GOT3 (cell line): ENCODE measurements at regions not wholly inside any gene's neighbourhood (a gene's known extent, or its start where the extent isn't known, plus 50 kb on each side); places are given as distances from the start of the nearest gene placed in this dataset.
"Not testable (repeated sequence)": the region's sequence is repeated elsewhere in the genome, so short reads cannot be mapped to it uniquely, and the experiment has no call there.

Experiments
- DNase-seq: peaks from one replicate; lab custom pipeline; 2025; ENCODE audit warnings: mixed read lengths; lab: John Stamatoyannopoulos, UW

DNA sequence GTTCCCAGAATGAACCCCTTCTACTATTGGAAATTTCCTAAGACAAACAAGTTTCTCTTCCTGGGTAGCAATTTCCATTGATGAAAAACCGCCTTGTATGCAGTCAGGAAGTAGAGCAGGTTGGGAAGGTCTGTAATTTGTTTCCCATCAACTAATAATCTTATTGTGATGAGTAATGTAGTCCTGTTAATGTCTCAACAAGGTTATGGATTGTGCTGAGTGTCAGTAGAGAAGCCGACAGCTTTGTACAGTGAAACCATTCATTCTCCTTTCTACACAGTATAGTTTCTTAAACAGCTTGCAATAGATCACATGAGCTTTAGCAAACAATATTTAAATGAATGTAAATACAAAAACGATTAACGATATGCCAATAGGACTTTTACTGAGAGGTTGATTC is 355.4 kb upstream of the WWC1 start:
- no peak for DNase-seq

DNA sequence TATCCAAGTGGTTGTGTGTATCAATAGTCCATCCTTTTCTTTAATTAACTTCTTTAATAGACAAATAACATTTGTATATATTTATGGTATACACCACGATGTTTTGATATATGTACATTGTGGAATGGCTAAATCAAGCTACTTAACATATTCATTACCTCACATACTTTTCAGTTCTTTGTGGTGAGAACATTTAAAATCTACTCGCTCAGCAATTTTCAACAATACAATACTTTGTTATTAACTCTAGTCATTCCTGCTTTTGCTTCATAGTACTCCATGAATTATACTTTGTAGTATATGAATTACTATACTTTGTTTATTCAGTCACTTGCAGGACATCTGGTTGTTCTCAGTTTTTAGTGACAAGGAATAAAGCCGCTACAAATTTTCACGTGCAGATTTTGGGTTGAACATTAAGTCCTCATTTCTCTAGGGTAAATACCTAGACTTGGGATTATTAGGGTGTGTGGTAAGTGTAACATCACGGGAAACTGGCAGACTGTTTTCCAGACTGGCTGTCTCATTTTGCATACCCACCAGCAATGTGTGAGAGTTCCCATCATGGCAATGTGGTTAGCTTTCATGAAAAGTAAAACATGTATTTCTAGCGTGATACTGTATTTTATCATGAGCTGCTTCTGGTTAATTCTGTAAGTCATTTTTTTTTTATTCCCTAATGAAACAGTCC is 354.4 kb upstream of the WWC1 start:
- no peak for DNase-seq

DNA sequence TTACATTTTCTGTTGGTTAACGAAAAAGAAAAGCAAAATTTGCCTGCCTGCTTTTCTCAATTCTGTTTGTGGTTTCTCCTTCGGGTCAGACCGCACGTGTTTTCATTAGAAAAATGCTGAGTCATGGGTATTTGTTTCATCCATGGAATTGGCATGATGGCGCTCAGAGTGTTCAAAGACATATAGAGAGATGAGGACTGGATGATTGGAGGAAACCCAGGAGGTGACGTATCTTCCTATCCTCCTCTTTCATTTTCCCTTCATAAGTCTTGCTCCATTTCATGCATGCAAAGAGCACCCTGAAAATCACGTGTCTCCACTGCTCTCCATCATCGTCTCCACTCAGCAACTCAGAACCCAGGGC is 353.8 kb upstream of the WWC1 start:
- no peak for DNase-seq

DNA sequence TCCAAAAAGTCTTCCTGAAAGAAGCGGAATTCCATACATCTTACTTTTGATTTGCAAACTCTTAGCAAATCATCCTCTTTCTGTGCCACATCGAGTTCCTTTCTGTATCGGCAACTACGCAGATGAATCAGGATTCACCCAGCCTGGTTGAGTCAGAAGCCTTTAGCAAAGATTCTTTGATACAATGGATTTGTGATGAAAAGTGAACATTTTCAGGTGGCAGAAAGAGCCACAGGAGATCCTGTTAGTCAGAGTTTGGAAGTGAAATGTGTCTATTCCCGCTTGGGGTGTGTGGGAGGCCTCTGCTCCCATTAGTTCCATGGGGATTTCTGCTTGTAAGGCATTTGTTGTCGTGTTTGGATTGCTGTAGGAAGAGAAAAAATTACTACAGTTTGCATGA is 351.8 kb upstream of the WWC1 start:
- DNase-seq = no peak

DNA sequence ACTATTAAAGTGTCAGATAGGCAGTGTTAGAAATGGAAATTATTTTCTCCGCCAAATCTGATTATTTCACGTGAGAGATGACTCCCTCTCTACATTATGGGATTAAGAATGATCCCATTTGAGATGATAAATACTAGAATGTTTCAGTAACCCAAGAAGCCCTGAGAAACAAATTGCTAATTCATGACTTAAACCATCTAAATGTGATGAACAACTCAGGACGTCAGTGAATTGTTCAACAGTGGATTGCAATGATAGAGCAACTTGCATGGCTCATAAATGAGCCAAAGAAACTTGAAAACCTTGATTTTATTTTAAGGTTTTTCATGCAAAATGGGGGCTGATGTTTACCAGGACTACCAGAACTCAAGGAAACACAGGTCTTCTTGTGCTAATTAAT is 350.5 kb upstream of the WWC1 start:
- DNase-seq = no peak

DNA sequence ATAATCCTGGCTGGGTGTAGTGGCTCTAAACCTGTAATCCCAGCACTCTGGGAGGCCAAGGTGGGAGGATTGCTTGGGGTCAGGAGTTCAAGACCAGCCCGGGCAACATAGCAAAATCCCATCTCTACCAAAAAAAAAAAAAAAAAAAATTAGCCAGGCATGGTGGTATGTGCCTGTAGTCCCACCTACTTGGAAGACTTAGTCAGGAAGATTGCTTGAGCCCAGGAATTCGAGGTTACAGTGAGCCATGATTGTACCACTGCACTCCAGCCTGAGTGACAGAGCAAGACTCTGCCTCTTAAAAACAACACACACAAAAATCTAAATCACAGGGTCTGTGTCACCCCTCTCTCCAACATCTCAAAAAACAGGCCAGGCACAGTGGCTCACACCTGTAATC is 349.9 kb upstream of the WWC1 start:
- not testable (repeated sequence) for DNase-seq

DNA sequence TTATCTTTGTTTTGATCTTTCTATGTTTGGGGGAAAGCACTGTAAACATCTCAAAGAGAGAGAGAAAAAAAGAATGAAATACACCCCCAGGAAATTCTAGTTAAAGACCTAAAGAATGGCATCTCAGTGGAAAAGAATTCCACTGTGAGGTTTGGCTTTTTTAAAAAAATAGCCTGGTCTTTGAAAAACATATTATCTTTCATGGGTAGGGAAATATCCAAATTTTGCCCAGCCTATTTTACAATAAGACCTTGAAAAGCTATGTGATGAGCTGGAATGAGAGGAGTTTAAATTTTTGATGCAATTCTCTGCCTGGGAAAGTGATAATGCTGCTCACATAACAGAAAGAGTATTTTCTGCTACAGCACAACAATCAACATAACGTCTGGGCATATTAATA is 348.1 kb upstream of the WWC1 start:
- no peak for DNase-seq

DNA sequence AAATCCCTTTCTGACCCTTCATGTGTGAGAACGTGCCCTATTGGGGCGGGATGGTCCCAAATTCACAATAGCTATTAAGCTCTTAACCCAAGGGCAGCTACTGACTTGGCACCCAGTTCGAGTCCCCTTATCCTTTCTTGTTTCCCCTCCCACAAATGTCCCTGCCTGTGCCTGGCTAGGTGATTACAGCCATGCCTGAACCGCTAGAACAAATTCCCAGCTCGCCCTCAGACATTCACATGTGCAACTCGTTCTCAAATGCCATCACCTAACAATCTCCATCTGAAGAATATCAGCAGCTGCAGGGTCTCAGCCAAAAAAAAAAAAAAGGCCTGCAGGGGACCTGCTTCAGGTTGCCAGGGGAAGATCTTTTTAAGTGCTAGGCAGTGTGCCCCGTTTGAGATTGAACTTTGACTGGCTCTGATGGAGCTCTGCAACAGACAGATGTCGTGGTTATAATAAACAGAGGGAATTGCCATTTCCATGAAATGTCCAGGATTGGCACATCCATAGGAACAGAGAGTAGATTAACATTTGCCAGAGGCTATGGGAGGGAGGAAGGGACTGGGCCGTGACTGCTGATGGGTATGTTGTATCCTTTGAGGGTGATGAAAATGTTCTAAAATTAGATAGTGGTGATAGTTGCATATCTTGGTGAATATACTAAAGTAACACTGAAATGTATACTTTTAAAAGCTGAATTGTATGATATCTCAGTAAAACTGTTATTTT is 347.2 kb upstream of the WWC1 start:
- no peak for DNase-seq

DNA sequence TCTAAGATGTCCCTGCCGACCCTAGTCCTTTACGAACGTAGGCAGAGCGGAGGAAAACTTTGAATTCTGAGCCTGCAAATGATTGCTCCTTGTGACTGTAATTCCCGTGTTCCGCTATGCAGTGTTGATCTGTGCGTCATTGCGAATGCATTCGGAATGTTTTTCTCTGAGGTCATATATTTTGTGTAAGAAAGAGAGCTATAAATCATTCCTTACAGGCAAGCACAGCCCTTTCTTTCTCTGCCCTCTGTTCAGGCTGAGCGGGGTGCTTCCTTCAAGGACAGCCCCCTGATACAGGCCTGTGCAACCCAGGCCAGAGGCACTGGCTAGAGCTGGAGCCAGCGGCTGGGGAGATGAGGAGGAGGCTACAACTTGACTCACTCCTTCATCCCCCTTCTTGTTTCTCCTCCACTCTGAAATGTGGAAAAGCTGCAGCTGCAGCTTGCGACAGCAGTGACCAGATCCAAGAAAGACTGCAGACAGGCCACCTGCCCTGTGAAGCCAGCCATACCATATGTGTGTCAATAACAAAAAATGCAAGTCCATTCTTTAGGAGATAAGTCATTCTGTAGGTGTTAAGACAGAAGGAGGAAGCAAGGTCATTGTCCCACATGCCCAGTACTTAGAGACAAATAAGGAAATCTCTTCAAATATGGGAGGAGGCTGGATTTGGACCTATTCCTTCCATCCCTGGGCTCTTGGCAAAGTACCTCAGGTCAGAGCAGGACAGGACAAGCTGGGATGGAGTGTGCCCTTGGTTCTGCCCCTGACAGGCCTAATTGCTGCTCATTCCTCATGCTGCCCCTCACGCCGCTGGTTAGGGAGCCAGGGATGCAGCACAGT is 345.7 kb upstream of the WWC1 start:
- DNase-seq = peak; percentile 67

DNA sequence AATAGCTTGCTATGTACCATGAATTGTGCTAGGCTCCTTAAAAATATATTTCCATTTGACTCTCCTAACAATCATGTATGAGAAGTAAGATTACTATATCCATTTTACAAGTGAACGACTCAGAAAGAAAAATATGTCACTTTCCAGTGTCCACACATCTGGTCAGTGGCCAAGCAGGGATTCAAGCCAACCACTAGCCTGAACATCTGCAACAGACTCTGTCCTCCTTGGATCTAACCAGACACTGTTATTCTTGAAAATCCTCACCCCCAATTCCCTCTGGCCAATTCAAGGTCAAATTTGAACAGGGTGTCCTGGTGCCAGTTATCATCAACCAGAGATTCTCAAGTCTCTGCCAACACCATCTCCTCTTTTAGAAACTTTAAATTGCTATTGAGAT is 344.1 kb upstream of the WWC1 start:
- no peak for DNase-seq

DNA sequence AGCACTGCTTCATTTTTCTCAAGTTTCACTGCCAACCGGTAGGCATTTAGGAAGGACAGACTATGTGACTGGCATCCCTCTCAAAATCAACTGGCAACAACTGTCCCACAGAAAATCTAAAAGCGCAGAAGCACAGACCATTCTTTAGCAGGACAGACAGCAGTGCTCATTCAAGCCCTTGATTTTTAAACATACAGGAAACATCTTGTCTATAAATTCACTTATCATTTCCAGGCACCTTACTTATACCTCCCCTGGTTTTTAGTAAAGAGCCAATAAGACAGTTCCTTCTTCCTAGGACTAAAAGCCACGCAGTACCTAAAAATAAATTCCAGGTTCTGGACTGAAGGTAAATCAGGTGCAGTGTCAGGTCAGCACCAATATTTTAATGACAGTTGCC is 343.2 kb upstream of the WWC1 start:
- no peak for DNase-seq

DNA sequence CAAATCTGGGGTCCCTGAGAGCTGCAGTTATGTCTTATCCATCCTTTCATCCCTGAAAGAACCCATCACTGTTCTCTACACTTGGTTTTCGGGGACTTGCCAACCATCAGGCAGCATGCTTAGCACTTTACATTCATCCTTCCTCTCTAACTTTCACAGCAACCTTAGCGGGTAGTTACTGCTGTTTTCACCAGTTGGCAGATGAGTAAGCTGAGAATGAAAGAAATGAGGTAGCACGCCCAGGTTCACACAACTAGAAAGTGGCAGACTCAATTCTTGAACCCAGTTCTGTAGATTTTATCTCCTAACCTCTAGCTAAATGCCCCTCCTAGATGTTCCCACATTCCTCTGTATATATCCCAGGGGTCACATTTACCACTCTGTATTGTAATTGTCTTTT is 342.0 kb upstream of the WWC1 start:
- no peak for DNase-seq

DNA sequence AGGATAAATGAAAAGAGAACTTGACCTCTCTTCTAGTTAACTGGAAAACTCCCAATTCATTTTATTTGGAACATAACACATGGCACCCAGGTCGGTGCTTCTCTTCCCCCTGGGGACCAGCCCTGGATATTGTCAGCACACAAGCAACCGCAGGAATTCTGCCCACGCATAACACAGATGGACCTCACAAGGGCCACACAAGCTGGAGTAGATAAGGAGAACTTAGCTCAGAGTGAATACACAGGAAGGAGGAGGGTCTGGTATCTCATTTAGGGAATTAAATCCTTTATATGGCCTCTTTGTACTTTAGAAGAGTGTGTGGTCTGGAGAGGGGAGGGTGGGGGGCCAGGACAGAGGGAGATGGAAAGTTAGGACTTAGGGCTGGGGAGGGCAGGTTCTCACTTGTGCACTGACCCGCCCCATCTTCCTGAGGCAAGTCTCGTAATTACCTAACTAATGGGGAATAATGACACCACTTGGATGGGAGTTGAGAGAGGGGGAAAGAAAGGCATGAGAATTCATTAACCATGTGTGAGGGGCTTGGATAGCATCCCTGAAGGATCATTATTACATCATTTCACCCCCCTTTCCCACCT is 341.2 kb upstream of the WWC1 start:
- DNase-seq = no peak

DNA sequence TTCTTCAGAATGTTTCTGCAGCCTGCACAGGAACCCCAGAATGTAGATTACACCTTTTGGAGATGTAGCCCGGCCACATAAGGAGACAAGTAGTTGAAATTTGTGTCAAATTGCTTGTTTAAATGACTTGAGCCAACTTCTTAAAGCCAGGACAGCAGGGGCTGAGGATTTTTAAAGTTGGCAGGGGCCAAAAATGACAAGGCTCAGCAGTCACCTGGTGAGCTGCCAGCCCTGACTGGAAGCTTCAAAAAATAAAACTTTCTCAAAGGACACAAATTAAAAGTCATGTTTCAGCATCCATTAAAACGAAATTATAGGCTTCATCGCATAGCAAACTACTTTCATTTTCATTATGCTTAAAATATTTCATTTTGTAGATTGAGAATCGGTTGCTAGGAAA is 340.3 kb upstream of the WWC1 start:
- no peak for DNase-seq

DNA sequence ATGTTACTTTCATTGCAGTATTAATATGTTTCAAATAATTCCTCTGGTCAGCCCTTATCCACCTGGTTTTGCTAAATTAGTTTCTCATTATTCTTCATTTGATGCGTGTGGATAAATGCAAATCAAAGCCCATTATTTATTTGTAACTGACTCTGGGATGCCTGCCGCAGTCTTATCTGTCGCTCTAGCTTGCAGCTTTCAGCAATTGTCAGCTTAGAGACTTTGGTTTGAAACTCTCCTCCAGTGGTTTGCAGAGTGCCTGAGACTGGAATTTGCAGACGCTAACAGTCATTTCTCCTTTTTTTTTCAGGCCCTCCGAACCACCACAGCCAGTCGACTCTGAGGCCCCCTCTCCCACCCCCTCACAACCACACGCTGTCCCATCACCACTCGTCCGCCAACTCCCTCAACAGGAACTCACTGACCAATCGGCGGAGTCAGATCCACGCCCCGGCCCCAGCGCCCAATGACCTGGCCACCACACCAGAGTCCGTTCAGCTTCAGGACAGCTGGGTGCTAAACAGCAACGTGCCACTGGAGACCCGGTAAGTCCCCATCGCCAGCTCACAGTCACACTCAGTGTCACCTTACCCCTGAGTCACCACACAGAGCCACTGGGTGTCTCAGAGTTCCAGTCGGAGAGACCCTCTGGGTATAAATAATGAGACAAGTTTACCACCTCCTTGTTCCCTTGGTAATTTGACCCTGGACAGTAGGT is 339.0 kb upstream of the WWC1 start:
- no peak for DNase-seq

DNA sequence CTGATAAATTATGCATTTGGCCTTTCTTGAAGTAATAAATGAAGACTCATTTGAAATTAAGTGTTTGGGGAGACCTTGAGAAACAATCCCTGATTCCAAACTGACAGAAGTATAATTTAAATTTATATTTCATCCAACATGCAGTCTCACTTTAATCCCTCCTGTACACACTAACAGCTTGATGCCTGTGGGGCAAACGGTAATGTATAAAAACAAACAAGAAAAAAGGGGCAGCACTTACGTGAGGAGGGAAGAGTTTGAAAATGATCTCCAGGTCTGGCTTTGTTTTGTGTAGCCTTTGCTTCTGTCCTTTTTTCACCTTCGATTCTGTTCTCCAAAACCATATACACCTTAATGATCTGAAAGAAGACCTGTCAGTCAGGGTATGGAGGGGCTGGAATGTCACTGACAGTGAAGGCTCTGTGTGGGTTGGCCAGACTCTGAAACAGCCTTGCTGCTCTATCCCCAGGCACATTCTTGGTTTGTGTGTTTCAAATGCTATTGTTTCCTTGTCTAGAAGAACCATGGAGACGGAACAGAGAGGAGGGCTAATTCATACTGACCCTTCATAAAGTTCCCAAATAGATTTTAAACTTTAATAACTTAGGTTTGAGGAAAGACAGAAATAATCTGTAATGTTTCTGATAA is 338.2 kb upstream of the WWC1 start:
- no peak for DNase-seq

DNA sequence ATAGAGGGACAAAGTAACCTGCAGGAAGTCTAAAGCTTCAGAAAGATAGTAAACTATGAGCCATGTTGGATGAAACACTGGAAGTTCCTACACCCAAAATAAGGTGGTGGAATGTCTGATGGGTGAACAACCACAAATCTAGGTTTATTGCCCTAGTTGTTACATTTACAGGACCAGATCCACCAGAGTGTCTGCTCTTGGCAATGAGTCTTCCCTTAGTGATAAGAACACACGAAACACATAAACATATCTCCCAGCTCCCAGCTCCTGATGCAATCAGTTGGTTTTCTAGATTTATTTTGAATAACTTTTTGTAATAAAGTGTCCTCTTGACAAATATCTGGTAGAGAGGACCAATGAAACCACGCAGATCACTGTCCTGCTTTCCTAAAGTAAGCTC is 329.7 kb upstream of the WWC1 start:
- no peak for DNase-seq

DNA sequence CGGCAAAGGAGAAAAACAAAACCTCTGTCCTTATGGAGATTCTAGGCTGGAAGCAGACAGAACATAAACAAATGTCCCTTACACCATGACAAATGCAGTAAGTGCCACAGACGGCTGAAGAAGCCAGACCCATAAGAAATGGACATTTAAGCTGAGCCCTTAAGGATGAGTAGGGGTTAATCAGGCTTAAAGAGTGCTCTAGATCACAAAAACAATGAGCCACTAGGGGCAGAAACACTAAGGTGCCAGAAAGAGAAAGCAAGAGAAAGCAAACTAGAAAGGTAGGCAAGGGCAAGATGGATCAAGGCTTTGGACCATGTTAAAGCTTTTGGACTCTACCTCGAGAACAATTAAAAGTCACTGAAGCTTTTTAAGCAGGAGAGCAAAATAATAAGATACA is 326.9 kb upstream of the WWC1 start:
- DNase-seq = no peak

DNA sequence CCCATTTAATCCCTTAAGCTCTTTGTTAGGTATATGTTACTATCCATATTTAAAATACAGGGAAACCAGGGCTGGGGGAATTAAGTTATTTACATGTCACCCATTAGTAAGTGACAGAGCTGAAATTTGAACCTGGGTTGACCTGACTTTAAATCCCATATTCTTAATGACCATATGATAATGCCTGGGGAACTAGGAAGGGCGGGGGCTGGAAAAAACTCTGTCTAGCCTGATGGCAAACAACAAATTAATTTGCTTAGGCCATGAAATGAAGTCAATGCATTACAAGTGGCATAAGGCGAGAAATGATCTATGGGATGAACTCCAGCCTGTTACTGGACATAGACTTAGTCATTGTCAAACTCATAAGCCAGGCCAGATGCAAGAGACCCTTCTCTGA is 325.7 kb upstream of the WWC1 start:
- no peak for DNase-seq

DNA sequence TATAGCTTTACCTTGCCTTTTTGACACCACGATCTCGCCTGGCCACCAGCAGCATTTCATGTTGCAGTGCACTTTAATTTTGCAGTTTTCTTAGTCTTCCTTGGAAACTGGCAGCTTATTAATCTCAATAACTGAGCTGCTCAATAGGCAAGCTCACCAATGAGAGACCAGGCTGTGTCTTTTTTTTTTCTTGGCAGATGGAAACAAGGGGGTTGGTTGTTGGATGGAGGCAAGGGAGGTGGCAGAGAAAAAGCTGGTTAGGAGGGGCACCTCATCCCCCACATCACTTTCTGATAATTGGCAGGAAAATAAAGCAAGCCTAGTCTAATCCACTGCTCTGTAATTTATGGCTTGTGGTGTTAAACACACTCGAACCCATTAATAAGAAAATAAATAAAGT is 324.5 kb upstream of the WWC1 start:
- no peak for DNase-seq

DNA sequence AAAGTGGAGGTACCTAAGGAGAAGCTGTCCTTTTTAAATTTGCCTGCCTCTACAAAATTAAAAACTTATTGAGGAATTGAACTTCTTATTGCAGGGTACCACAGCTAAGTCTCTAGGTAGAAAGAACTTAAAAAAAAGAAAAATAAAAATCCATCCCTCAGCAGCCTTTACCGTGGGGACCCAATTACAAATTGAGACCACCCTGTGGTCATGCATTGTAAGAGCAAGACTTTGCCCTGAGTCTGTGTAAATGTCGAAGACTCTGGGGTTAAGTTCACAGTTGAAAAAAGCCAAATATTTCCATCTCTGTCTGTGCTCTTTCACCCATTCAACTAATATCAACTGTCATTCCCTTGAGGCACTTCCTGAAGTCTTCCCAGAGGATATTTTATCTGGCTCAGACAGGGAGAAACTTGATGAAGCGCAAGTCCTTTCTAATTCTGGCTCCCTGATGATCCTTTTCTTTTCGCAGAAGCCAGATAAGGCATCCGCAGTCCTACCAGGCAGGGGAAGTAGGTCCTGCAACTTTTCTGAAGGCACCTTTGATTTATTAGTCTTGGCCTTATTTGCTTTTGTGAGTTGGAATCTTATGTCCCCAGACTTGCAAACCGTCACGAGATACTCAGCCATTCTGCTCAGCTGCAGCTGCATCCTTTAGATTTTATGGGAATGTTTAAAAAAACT is 323.8 kb upstream of the WWC1 start:
- no peak for DNase-seq
